ENCODE measurements at regions not wholly inside any gene's neighbourhood (a gene's known extent, or its start where the extent isn't known, plus 50 kb on each side); places are given as distances from the start of the nearest gene placed in this dataset.

DNA sequence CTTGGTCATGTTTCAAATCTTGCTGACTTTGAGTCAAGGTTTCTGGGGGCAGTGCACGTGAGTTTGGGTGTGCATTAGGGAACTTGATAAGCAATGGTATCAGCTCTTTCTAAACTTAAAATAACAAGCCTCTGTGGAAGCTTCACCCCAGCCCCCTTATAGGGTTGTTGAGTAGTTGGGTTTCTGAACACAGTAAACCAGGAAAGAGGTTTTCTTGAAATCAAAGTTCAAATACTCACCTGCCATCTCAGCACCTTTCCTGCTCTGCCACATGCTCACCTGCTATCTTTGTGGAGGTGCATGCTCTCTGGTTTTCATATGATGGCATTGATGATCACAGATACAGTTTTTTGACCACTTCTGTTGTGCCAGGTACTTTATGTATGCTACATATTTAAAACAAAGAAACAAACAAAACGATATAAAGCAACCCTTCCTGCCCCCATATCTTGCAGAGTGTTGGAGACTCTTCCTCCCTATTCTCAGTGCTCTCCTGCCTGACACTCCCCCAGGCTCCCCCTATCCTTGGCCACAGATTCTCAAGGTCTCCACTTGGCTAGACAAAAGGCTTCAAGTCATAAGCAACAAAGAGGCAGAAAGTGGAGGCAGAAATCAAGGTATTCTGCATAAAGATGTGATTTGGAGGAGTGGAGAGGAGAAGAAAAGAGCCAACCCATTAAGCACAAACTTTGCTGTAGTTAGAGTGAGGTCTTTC lies 360.6 kb downstream of the CYRIA start:
- H3K9me3 ChIP-seq: no peaks in the 10 kb centered on the region
- H3K27ac ChIP-seq: no peak overlapping the region
- H3K27me3 ChIP-seq: peaks cover 17% of the 10 kb centered on the region
- no peak overlapping the region for H3K4me3 ChIP-seq
- TF ChIP-seq POLR2A (IDR thresholded peaks at IDR 0.05) (no peak), POLR2AphosphoS5 (IDR thresholded peaks at IDR 0.05) (no peak), EP300 (IDR thresholded peaks at IDR 0.05) (no peak)
- TF ChIP-seq, protein P1, sequence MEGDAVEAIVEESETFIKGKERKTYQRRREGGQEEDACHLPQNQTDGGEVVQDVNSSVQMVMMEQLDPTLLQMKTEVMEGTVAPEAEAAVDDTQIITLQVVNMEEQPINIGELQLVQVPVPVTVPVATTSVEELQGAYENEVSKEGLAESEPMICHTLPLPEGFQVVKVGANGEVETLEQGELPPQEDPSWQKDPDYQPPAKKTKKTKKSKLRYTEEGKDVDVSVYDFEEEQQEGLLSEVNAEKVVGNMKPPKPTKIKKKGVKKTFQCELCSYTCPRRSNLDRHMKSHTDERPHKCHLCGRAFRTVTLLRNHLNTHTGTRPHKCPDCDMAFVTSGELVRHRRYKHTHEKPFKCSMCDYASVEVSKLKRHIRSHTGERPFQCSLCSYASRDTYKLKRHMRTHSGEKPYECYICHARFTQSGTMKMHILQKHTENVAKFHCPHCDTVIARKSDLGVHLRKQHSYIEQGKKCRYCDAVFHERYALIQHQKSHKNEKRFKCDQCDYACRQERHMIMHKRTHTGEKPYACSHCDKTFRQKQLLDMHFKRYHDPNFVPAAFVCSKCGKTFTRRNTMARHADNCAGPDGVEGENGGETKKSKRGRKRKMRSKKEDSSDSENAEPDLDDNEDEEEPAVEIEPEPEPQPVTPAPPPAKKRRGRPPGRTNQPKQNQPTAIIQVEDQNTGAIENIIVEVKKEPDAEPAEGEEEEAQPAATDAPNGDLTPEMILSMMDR (IDR thresholded peaks at IDR 0.05): no peak
- H3K36me3 ChIP-seq: no peaks in the 10 kb centered on the region
- 20 to 60% methylated on average over 1 to 2 of the region's 2 CpGs for WGBS, 2 donors (ENCODE audit: low coverage in 1 of 2)
- no peaks in the 10 kb centered on the region for H3K4me1 ChIP-seq
- ATAC-seq: no peak

DNA sequence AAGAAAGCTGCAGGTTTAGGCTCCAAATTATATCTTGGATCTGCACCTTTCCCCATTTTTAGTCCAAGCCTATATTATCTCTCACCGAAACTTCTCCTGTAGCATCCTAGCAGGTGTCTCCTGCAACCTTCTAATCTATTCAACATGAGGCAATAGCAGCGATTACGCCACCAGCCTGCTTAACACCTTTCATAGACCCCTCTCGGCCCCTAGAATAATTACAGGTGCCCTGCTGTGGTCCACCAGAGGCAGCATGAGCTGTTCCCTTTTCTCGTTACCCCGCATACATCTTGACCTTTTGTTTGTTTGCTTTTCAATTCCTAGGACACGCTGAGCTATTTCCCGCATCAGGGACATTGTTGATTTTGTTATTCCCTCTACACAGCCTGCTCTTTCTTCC lies 361.9 kb downstream of the CYRIA start:
- Histone ChIP-seq H3K9me3 (no peaks in the 10 kb centered on the region), H3K36me3 (no peaks in the 10 kb centered on the region), H3K4me3 (no peak overlapping the region), H3K4me1 (no peaks in the 10 kb centered on the region), H3K27me3 (peaks cover 17% of the 10 kb centered on the region), H3K27ac (no peak overlapping the region)
- WGBS, 2 donors (ENCODE audit: low coverage in 1 of 2): 35 to 52% methylated on average over 8 of the region's 8 CpGs
- no peak for ATAC-seq
- no peak for TF ChIP-seq POLR2A (IDR thresholded peaks at IDR 0.05)
- TF ChIP-seq, protein P1 (IDR thresholded peaks at IDR 0.05): no peak
- no peak for TF ChIP-seq EP300 (IDR thresholded peaks at IDR 0.05)

DNA sequence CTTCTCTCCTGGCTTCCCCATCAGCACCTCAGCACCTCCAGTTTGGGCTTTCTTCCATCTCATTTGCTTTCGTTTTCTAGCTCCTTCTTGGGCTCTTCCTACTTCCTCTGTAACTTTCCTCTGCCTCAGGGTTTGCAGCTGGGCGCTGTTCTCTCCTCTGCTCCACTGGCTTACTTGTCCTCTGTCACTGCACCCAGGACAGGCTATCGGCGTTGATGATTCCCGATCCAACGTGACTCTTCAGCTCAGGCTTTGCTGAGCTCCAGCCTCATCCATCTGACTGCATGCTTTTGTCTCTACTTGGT lies 362.4 kb downstream of the CYRIA start:
- no peaks in the 10 kb centered on the region for H3K36me3 ChIP-seq
- H3K27ac ChIP-seq: no peak overlapping the region
- H3K9me3 ChIP-seq: no peaks in the 10 kb centered on the region
- peak overlapping the region in 1 of 2 donors; percentile 11 for H3K4me3 ChIP-seq
- H3K4me1 ChIP-seq: no peaks in the 10 kb centered on the region
- TF ChIP-seq POLR2A (IDR thresholded peaks at IDR 0.05): no peak
- no peak for TF ChIP-seq EP300 (IDR thresholded peaks at IDR 0.05)
- TF ChIP-seq, protein P1 (IDR thresholded peaks at IDR 0.05): no peak
- no peak for TF ChIP-seq POLR2AphosphoS5 (IDR thresholded peaks at IDR 0.05)
- WGBS, 2 donors (ENCODE audit: low coverage in 1 of 2): 48 to 49% methylated on average over 6 of the region's 6 CpGs
- no peak for ATAC-seq
- peaks cover 17% of the 10 kb centered on the region for H3K27me3 ChIP-seq

DNA sequence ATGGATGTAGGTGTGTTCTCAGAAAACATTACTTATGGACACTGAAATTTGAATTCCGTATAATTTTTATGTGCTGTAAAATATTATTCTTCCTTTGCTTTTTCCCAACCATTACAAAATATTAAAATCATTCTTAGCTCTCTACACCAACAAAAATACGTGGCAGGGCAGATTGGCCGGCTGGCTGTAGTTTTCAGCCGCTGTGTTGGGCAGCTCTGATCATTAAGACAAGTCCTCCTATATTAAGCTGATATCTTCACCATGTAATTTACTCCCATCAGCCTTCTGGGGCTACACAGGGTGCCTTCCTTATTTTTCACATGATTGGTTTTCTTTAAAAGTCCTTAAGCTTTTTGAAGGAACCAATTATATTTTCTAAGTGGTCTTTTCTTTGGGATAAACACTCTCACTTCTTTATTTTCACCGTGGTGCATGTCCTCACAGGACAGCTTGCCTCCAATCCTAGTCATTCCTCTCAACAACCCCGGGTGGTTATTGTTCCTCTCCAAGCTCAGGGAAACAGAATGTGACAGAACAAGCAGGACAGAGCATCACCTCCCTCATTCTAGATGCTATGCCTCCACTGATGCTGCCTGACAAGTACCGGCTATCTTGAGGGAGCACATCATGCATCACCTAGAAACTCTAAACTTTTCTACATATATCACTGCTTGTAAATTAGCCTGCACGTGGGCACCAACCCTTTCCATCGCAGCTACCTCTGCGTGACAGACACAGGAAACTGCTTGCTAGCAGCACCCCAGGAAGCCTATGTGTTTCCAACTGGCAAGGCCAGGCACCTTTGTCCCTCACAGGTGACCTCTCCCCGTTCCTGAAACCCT lies 362.3 kb downstream of the MYCN start:
- 62 to 67% methylated on average over 10 to 11 of the region's 11 CpGs for WGBS, 2 donors (ENCODE audit: low coverage in 1 of 2)
- H3K4me3 ChIP-seq: peak overlapping the region in 1 of 2 donors; percentile 11
- ATAC-seq: no peak
- no peak overlapping the region for H3K27ac ChIP-seq
- H3K4me1 ChIP-seq: no peaks in the 10 kb centered on the region
- H3K9me3 ChIP-seq: no peaks in the 10 kb centered on the region
- H3K36me3 ChIP-seq: no peaks in the 10 kb centered on the region
- TF ChIP-seq EP300 (IDR thresholded peaks at IDR 0.05): no peak
- no peak for TF ChIP-seq POLR2AphosphoS5 (IDR thresholded peaks at IDR 0.05)
- no peak for TF ChIP-seq POLR2A (IDR thresholded peaks at IDR 0.05)
- TF ChIP-seq, protein P1 (IDR thresholded peaks at IDR 0.05): no peak
- peaks cover 17% of the 10 kb centered on the region for H3K27me3 ChIP-seq

DNA sequence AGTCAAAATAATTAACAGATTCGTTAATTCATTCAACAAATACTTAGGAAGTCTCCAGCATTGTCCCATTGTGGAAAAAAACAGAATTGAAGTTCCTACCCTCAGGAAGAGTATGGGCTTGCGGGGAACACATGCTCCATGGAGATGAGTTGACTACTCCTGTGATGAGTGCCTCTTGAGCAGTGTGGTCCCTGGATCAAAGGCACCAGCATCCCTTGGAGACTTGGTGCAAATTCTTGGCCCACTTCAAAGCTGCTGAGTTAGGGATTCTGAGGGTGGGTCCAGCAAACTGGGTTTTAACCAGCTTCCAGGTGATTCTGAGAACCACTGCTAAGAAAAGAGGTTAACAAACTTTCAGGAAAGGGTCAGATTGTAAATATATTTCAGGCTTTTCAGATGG lies 361.6 kb downstream of the MYCN start:
- H3K9me3 ChIP-seq: no peaks in the 10 kb centered on the region
- 68 to 79% methylated on average over 2 of the region's 2 CpGs for WGBS, 2 donors (ENCODE audit: low coverage in 1 of 2)
- H3K27me3 ChIP-seq: peaks cover 17% of the 10 kb centered on the region
- TF ChIP-seq, protein P1 (IDR thresholded peaks at IDR 0.05): no peak
- TF ChIP-seq EP300 (IDR thresholded peaks at IDR 0.05): no peak
- H3K4me3 ChIP-seq: no peak overlapping the region
- no peak overlapping the region for H3K27ac ChIP-seq
- no peaks in the 10 kb centered on the region for H3K36me3 ChIP-seq
- no peak for ATAC-seq
- H3K4me1 ChIP-seq: no peaks in the 10 kb centered on the region

Measured in gastroesophageal sphincter (tissue), 4 donors.